Mesothelial cell of epicardium (in vitro differentiated cells): ENCODE measurements at regions not wholly inside any gene's neighbourhood (a gene's known extent, or its start where the extent isn't known, plus 50 kb on each side); places are given as distances from the start of the nearest gene placed in this dataset.

Experiments used
- DNase-seq, 2 experiments: peaks; one replicate each; pipeline ENCODE4 v3.0.0; 2021; ENCODE audit warnings: low spot score in 2 of 2; ENCODE audit not compliant: unreplicated experiment in 2 of 2
- H3K27ac Mint-ChIP-seq: 2 replicates; pipeline ENCODE4 v1.8.0; 2021; ENCODE audit warnings: mixed read lengths
- H3K27me3 Mint-ChIP-seq: 2 replicates; pipeline ENCODE4 v1.8.0; 2021; ENCODE audit warnings: low read depth, mixed read lengths
- H3K36me3 Mint-ChIP-seq: 2 replicates; pipeline ENCODE4 v1.8.0; 2021; ENCODE audit warnings: mixed read lengths
- H3K4me1 Mint-ChIP-seq: 2 replicates; pipeline ENCODE4 v1.8.0; 2021; ENCODE audit warnings: mixed read lengths
- H3K4me3 Mint-ChIP-seq: 2 replicates; pipeline ENCODE4 v1.8.0; 2021; ENCODE audit warnings: mild to moderate bottlenecking, moderate library complexity, mixed read lengths
- H3K9me3 Mint-ChIP-seq: 2 replicates; pipeline ENCODE4 v1.8.0; 2021; ENCODE audit warnings: mixed read lengths
- CTCF ChIP-seq: fragments of 200-600 bp; sonication (generic); IDR thresholded peaks from one replicate; pipeline ENCODE4 v1.5.0; 2021; ENCODE audit warnings: antibody characterized with exemption; ENCODE audit not compliant: unreplicated experiment

GRCh38 chr2:106735807-106736206, 150.2 kb downstream of the ST6GAL2 start:
- Mint-ChIP-seq H3K27ac (no peak overlapping the region), H3K4me3 (no peak overlapping the region), H3K27me3 (peaks cover 9% of the 10 kb centered on the region), H3K9me3 (peaks cover 18% of the 10 kb centered on the region), H3K36me3 (no peaks in the 10 kb centered on the region), H3K4me1 (no peaks in the 10 kb centered on the region)
- no peak for DNase-seq
- no peak for TF ChIP-seq CTCF

- Mint-ChIP-seq H3K9me3 (peaks cover 18% of the 10 kb centered on the region), H3K36me3 (no peaks in the 10 kb centered on the region), H3K4me1 (no peaks in the 10 kb centered on the region), H3K27me3 (peaks cover 9% of the 10 kb centered on the region), H3K4me3 (no peak overlapping the region), H3K27ac (no peak overlapping the region)
- no peak for DNase-seq
- TF ChIP-seq CTCF, result no peak
Measured at GRCh38 chr2:106736221-106736620, 149.7 kb downstream of the ST6GAL2 start.

- Mint-ChIP-seq H3K36me3 (no peaks in the 10 kb centered on the region), H3K27me3 (peaks cover 3% of the 10 kb centered on the region), H3K4me1 (no peaks in the 10 kb centered on the region), H3K4me3 (no peak overlapping the region), H3K27ac (no peak overlapping the region), H3K9me3 (no peaks in the 10 kb centered on the region)
- no peak for TF ChIP-seq CTCF
- no peak for DNase-seq
Measured at GRCh38 chr2:106745468-106745867, 140.5 kb downstream of the ST6GAL2 start.

- Mint-ChIP-seq H3K27me3 (peaks cover 3% of the 10 kb centered on the region), H3K36me3 (no peaks in the 10 kb centered on the region), H3K9me3 (peaks cover 10% of the 10 kb centered on the region), H3K4me3 (no peak overlapping the region), H3K27ac (no peak overlapping the region), H3K4me1 (no peaks in the 10 kb centered on the region)
- no peak for TF ChIP-seq CTCF
- no peak for DNase-seq
Measured at GRCh38 chr2:106749823-106750222, 136.1 kb downstream of the ST6GAL2 start.
